ELF-1 (cell line): ENCODE measurements at regions not wholly inside any gene's neighbourhood (a gene's known extent, or its start where the extent isn't known, plus 50 kb on each side); places are given as distances from the start of the nearest gene placed in this dataset.
A peak's percentile ranks its signal among the peaks of the same experiment; 100 is the strongest.
"Not testable (repeated sequence)": the region's sequence is repeated elsewhere in the genome, so short reads cannot be mapped to it uniquely, and the experiment has no call there.

Experiments used
- DNase-seq: peaks from one replicate; pipeline ENCODE4 v3.0.0-alpha.2; 2016; ENCODE audit warnings: low read depth, low spot score

DNA sequence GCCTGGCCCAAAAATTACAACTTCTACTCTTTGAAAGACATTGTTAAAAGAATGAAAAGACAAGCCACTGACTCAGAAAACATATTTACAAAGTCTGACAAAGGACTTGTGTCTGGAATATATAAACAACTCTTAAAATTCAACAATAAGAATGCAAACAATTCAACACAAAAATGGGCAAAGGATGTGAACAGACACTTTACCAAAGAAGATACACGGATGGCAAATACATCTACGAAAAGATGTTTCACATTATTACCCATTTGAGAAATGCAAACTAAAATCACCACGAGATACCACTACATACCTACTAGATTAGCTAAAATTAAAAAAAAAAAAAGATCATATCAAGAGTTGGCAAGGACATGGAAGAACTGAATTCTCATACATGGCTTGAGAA, 80.8 kb upstream of the METRNL start:
- DNase-seq: no peak

DNA sequence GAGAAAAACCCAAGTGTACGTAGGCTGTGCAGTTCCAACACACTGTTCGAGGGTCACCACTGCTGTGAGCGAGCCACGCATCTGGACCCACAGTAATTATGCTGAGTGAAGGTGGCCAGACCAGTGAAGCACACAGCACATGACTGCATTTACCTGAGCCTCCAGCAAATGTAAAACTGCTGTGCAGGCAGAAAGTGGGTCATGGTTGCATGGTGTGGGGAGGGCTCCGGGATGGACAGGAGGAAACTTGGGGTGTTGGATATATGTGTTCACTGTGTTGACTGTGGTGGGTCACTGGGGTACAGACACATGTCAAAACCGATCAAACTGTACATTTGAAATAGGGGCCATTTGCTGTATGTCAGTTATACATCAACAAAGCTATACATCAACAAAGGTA, 78.7 kb upstream of the METRNL start:
- no peak for DNase-seq

DNA sequence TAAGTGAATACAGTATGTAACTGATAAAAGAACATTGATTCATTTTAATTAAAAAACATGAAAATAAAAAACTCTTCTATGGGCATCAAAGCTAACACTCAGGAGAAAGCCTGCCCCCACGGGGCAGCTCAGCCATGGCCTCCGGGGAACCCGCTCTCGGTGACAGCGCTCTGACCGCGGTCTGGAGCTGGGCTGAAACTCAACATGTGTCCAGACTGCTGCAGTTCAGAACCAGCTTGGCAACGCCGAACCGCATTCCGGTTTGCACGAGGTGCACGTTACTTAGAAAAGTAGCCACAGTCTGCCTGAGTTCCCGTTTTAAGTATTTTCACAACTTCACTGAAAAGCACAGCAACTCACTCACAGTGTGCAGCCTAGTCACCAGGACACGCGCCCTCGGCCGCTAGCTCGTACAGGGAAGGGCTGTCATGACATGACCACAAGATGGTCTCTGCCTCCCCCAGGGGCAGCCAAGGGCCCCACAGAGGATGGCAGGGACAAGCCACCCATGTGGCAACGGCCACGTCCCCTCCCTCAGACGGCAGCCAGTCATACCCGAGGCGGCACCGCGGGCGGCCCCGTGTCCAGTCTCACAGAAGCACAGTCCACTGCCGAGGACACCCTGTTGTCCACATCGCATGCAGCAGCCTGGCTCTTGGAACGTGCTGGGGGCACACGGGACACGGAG, 77.1 kb upstream of the METRNL start:
- no peak for DNase-seq

DNA sequence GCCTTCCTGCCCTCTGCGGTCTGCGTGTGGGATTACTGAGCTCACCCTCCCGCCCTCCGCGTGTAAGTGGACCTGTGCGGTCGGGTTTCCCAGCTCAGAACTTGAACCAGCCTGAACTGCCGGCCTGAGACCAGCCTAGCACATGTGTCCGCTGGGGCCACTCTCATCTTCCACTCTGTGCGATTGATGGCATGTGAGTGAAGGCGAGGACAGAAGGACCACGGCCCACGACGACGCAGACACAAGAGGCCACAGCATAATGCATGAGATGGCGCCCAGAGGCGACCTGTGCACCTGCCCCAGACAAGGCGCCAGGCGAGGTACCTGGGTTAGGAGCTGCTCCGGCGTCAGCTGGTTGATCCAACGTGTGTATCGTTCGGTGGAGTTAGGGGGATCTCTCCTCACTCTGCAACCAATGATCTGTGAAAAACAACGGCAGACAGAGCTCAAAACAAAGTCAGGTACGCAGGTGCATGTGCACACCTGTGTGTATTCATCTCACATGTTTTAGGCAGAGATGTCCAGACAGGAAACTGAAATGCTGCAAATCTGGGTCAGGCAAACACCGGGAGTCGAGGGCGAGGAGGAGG, 74.5 kb upstream of the METRNL start:
- DNase-seq: no peak

DNA sequence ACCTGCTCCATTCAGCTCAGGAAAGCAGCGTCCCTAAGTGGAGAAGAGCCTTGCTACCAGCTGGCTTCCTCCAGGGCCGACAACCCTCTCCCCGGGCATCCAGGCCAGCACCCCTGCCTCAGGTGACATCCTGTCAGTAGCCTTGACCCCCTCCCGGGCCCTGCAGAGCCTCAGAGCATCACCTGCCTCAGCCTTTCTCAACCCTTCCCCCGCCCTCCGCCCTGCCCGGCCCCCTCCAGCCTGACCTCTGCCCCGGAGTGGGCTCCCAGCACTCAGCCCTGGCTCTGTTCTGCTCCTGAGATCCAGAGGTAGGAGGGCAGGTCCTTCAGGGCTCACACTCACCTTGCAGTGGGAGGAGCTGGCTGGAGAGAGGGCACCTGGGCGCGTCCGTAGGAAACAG, 73.8 kb upstream of the METRNL start:
- DNase-seq: no peak

DNA sequence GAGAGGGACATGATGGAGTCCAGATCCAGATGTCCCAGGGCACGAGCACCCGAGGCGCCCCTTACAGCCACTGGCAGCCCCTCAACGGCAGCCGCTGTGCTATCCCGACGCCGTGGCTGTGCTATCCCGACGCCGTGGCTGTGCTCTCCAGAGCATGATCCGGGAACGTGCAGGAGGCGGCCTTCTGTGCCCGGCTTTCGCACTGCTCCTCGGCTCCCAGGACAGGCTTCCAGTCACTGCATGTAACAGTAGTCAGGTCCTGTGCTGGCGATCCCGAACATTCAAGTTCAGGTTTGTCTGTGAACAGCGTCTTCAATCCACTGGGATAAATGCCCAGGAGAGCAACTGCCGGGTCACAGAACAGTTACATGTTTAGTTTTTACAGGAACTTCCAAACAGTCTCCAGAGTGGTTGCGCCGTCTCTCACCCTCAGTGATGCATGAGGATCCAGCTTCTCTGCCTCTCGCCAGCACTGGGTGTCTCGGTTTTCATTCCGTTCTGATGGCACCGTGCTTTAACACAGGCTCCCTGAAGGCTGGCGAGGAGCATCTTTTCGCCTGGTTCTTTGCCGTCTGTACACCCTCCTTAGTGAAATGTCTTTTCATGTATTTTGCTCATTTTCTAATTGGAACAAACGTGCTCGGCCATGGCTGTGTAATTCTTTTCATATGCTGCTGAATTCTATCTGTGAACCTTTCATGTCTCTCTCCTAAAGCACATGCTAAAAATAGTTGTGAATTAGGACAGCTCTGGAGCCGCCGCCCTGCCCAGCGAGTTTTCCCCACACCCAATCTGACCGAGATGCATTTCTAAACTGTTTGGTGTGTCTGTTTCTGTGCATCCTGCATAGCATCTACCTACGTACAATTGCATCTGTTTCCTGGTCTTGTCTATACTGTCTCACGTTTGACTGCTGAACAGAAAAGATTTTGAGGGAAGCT, 72.6 kb upstream of the METRNL start:
- no peak for DNase-seq

DNA sequence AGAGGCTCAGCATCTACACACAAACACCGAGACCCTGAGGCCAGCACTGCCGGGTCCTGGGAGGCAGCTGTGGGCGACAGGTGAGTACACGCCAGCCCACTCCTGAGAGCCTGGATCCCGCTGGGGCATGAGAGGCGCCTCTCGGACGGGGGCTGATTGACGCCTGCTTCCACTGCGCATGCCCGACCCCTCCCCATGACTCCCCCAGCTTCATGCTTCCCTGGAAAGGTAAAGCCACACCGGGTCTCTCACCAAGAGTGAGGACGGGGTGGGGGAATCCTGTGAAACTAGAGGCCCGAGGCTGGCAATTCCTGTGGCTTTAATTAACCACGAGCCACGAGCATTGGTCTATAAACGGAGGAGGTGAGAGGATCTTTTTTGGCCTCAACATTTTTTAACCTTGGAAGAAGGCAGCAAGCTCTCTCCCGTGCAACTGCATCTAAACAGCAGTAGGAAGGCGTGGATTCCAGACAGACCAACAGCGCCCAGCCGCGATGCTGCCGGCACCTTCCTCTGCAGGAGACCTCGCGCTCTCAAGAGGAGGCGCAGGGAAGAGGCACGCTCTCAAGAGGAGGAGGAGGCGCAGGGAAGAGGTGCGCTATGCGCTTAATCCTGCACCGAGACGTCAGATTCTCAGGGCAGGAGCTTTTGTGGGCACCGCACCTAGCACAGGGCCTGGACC, 71.8 kb upstream of the METRNL start:
- DNase-seq: no peak

DNA sequence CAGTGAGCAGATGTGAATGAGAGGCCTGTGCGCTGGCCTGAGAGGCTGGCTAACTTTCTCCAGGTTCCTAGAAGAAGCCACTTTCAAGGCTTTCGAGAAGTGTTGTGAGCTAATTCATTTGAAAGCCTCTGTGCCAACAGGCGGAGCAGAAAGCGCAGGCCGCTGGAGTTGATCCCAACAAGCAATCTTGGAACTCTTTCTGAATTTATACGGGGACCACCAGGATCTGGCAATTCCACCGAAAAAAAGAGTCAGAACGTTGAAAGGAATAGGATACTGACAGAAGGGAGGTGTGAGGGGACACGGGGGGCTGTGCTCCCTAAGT, 71.3 kb upstream of the METRNL start:
- DNase-seq: no peak

DNA sequence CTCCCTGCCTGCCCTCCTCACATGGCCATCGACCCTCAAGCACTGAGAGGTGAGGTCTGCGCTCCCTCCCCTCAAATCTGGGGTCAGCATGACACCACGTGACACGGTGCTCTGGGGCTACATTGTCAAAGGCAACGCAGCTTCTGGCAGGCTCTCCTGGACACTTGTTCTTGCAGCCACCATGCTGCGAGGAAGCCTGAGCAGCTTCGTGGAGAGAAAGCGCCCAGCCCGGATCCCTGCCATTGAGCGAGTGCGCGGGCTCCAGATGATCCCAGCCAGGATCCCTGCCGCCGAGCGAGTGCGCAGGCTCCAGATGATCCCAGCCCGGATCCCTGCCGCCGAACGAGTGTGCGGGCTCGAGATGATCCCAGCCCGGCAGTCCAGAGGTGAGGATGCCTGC, 70.9 kb upstream of the METRNL start:
- DNase-seq: no peak

DNA sequence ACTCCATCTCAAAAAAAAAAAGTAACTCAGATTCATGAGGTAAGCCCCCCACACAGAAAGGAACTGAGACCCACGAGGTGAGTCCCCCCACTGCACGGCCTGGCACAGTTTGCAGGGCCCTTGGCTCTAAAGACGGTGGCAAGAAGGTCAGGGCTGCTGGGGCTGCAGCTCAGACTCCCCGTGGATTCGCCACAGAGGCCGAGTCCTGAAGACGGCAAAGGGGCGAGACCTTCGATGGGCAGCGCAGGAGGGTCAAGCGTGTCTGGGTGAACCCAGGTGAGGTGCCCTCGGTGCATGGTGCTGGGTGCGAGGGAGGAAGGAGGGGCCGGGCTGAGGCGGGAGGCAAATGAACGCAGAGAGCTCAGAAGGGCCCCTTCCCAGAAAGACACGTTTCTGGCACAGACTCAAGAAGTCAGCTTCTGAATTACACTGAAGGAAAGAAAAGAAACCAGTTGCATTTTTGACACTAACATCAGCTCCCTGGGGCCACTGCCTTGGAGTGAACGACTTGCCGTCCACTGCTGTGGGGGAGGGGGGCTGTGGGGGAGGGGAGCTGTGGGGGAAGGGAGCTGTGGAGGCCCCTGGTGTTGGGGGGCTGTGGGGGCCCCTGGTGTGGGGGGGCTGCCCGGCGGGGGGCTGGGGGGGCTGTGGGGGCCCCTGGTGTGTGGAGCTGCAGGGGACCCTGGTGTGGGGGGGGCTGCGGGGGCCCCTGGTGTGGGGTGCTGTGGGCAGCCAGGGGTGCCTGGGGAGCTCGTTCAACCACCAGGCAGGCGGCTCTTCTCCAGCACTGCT, 69.8 kb upstream of the METRNL start:
- no peak for DNase-seq

DNA sequence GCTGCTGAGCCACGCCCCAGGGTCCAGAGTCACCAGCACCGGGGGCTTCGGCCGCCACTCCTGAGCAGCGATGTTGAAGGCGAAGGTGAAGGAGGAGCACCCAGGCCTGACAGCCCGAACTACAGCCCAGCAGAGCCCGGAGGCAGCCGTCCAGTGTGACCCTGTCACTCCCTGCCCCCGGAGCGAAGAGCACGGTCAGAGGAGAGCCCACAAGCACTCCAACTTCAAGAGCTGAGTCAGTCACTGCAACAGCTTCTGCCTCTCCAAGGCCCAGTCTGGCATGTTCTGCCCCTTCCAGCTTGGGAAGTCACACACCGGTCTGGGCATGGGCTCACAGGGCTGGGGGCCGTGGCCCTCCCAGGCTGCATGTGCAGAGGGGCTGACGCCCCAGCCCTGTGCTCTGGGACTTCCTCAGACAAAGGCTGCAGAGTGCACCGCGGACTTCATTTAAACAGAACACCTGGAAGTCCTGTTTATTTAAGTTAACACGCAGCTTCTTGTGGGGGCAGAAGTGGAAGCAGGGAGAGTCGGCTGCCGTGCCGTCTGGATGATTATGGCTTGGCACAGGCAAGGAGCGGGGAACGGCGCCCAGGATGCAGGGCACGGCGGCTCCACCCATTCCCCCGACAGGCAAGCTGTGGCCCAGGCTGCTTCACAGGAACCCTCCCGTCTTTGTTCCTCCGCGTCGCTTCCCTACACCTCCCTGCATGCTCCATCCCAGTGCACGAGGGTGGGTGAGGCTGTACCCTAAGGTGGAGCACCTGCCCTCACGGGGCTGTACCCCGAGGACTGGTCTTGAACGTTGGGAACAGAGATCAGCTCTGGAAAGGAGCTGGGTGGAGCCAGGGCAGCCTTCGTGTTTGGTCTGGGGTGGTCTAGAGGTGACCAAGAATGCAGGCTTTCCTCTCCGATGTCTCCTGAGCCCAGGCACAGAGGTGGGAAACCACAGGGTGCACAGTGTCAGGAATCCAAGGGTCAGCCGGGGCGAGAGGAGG, 68.9 kb upstream of the METRNL start:
- DNase-seq: peak; percentile 44

DNA sequence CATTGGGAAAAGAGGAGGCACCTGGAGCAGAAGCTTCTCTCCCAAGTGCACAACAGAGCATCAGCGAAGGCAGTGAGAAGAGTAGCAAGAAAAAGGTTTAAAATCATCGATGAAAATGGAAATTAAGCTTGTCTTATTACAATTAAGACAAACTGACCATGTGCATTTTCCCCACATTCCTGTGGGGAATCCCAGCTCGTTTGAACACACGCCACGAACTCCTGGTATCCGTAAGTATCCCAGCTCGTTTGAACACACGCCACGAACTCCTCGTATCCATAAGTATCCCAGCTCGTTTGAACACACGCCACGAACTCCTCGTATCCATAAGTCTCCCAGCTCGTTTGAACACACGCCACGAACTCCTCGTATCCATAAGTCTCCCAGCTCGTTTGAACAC, 67.7 kb upstream of the METRNL start:
- not testable (repeated sequence) for DNase-seq

DNA sequence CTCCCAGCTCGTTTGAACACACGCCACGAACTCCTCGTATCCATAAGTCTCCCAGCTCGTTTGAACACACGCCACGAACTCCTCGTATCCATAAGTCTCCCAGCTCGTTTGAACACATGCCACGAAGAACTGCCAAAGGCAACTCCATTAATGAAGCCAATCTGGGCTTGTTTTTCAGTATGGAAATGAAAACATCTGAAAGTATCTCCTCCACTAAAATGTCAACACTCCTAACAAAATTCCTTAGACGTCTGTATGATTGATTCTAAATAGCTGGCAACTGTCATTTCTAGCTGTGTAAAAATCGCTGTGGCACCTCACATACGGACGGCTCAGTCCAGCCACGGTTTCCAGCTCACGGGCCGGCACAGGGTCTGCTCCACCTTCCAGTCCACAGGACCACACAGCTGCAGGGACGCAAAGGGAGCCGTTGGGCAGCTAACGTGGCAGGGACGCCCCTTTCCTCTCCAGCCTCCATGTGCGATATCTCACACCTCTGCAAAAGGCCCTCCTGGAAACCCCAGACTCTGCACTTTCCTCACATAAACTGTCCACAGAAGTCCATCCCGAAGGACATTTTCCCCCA, 67.1 kb upstream of the METRNL start:
- DNase-seq: no peak

DNA sequence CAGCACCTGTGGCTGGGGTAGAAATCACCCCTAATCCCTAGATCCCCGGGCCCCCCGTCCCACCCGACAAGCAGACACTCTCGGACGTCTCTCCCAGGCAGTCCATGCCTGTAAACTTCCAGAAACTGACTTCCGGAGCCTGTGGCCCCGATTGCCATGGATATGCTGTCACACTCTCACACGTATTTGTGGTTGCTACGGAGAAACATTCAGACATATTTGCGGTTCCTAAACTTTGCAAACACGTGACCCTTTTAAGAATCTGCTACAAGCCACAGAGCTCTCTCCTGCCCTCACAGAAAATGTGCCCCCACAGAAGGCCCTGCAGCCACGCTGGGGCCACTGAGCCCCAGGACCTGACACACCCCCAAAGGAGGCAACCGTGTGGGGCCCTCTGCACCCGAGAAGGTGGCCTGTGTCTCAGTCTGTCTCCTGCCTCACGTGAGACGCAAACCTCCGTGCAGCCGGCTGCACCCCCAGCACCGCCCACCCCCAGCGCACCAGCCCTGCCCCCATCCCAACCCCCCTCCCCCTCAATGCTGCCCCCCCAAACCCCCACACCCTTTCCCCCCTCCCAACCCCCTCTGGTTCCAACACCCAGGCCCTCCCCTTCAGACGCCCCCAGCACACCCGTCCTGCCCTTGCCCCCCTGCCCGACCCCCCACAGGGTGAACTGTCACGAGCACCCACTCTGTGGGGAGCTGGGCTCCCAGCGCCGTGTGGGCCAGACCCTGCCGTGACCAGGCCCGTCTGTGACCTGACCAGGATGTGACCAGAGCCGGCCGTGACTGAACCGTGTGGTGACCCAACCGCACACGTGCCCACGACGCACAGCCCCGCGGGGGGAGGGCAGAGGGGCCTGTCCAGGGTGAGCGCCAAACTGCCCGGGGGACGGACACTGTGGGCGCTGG, 66.3 kb upstream of the METRNL start:
- DNase-seq: no peak

DNA sequence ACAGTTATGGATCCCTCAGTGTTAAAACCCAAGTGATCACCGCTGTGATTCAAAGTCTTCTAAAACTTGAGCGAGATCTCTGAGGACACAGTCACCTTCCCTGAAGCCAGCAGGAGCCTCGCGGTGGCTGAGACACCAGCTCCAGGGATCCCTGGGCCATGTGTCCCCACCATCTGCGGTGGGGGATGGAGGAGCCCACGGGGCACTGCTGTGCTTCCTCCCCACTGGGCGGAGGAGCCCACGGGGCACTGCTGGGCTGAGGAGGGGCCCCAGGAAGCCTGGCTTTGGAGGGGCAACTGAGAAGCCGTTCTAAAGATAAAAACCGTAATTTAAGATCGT, 65.7 kb upstream of the METRNL start:
- DNase-seq: no peak

DNA sequence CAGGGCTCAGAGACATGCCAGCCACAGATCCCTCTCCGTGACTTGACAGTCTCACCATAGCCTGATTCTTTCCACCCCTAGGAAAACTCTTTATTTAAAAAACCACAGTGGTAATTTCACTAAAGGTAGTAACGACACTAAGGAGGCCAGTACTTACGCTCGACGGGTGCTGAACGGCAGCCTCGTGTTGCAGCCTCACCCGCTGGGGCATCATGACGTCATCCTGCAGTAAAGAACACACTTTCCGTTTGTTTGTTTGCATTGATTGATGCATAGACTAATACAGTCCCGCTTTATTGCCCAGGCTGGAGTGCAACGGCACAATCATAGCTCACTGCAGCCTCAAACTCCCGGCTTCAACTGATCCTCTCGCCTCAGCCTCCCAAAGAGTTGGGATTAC, 65.1 kb upstream of the METRNL start:
- DNase-seq: no peak

DNA sequence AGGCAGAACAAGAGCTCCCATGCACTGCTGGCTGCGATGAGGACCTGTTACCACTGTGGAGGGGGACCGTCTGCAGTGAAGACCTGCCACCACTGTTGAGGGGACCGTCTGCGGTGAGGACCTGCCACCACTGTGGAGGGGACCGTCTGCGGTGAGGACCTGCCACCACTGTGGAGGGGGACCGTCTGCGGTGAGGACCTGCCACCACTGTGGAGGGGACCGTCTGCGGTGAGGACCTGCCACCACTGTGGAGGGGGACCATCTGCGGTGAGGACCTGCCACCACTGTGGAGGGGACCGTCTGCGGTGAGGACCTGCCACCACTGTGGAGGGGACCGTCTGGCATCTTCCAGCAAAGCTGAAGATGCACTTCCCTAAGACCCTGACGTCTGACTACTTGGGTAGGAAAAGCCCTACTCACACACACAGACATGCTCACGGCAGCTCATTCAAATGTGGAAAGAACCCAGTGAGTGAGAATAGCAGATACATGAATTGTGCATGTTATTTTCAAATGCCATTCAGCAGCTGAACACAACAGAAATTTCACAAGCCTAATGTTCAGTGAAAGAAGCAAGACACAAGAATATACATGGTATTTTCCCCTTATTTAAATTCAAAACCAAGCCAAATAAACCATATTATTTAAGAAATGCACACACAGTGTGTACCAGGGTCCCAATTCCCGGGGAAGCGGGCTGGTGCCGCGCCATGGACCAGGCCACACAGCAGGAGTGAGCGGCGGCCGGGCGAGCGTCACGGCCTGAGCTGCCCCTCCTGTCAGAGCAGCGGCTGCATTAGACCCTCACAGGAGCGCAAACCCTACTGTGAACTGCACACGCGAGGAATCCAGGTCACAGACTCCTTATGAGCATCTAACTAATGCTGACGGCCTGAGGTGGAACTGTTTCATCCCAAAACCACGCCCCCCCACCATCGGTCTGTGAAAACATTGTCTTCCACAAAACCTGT, 64.2 kb upstream of the METRNL start:
- no peak for DNase-seq
